ENCODE measurements at regions not wholly inside any gene's neighbourhood (a gene's known extent, or its start where the extent isn't known, plus 50 kb on each side); places are given as distances from the start of the nearest gene placed in this dataset.
A peak's percentile ranks its signal among the peaks of the same experiment; 100 is the strongest.

GRCh38 chr20:40341561-40341960 is 347.5 kb downstream of the MAFB start:
- no peak for DNase-seq
- intact Hi-C loops (cut with DNase I) = no loop called here
- peak in 1 of 2 donors; percentile 20 for ATAC-seq

- DNase-seq (peak; percentile 46), ATAC-seq (peak; percentile 53 to 84)
Observed at GRCh38 chr20:40339661-40340449, 349.2 kb downstream of the MAFB start.

GRCh38 chr20:40336533-40336932 is 352.5 kb downstream of the MAFB start:
- peak in 1 of 2 donors; percentile 12 for ATAC-seq

More at GRCh38 chr20:40339661-40340449, 349.2 kb downstream of the MAFB start:
- intact Hi-C loops (cut with DNase I) = no loop called here

GRCh38 chr20:40335901-40336351 is 353.1 kb downstream of the MAFB start:
- intact Hi-C loops (cut with DNase I) = no loop called here
- DNase-seq (no peak), ATAC-seq (peak; percentile 65 to 75)

More at GRCh38 chr20:40336533-40336932, 352.5 kb downstream of the MAFB start:
- no peak for DNase-seq
- intact Hi-C loops (cut with DNase I) = no loop called here

- no peak for DNase-seq
- ATAC-seq = no peak
- intact Hi-C loops (cut with DNase I) = no loop called here
Observed at GRCh38 chr20:40335437-40335836, 353.6 kb downstream of the MAFB start.

GRCh38 chr20:40333591-40333990 is 355.4 kb downstream of the MAFB start:
- intact Hi-C loops (cut with DNase I) = no loop called here
- DNase-seq (no peak), ATAC-seq (no peak)

- intact Hi-C loops (cut with DNase I) = no loop called here
- peak; percentile 55 to 76 for ATAC-seq
- DNase-seq = peak; percentile 72
Observed at GRCh38 chr20:40331807-40332560, 357.1 kb downstream of the MAFB start.

GRCh38 chr20:40331249-40331648 is 357.8 kb downstream of the MAFB start:
- DNase-seq = no peak
- intact Hi-C loops (cut with DNase I) = no loop called here
- ATAC-seq = peak in 1 of 2 donors; percentile 9

GRCh38 chr20:40329321-40329720 is 359.7 kb downstream of the MAFB start:
- intact Hi-C loops (cut with DNase I) = no loop called here
- no peak for ATAC-seq
- no peak for DNase-seq

- ATAC-seq (no peak), DNase-seq (no peak)
- intact Hi-C loops (cut with DNase I) = no loop called here
Observed at GRCh38 chr20:40326784-40327183, 362.3 kb downstream of the MAFB start.

- intact Hi-C loops (cut with DNase I) = no loop called here
- no peak for DNase-seq
- ATAC-seq = peak in 1 of 2 donors; percentile 35
Observed at GRCh38 chr20:40325006-40325568, 363.9 kb downstream of the MAFB start.

- intact Hi-C loops (cut with DNase I) = no loop called here
- DNase-seq (no peak), ATAC-seq (peak in 1 of 2 donors; percentile 80)
Observed at GRCh38 chr20:40323361-40323794, 365.7 kb downstream of the MAFB start.

GRCh38 chr20:40322941-40323340 is 366.1 kb downstream of the MAFB start:
- DNase-seq = no peak
- no peak for ATAC-seq
- intact Hi-C loops (cut with DNase I) = no loop called here

- DNase-seq = no peak
- intact Hi-C loops (cut with DNase I) = no loop called here
- ATAC-seq = no peak
Observed at GRCh38 chr20:40320517-40321011, 368.5 kb downstream of the MAFB start.

GRCh38 chr20:40319741-40320516 is 369.1 kb downstream of the MAFB start:
- DNase-seq (no peak), ATAC-seq (no peak)
- intact Hi-C loops (cut with DNase I) = no loop called here

GRCh38 chr20:40319056-40319455 is 370.0 kb downstream of the MAFB start:
- intact Hi-C loops (cut with DNase I) = no loop called here
- no peak for ATAC-seq
- no peak for DNase-seq

- ATAC-seq (no peak), DNase-seq (no peak)
- intact Hi-C loops (cut with DNase I) = no loop called here
Observed at GRCh38 chr20:40317156-40317790, 371.8 kb downstream of the MAFB start.

GRCh38 chr20:40314278-40314677 is 374.8 kb downstream of the MAFB start:
- ATAC-seq = peak in 1 of 2 donors; percentile 59
- intact Hi-C loops (cut with DNase I) = no loop called here
- DNase-seq = no peak

GRCh38 chr20:40313730-40314129 is 375.3 kb downstream of the MAFB start:
- ATAC-seq (no peak), DNase-seq (no peak)
- intact Hi-C loops (cut with DNase I) = no loop called here
